Peyer's patch (tissue), 4 donors: ENCODE measurements at regions not wholly inside any gene's neighbourhood (a gene's known extent, or its start where the extent isn't known, plus 50 kb on each side); places are given as distances from the start of the nearest gene placed in this dataset.
A peak's percentile ranks its signal among the peaks of the same experiment; 100 is the strongest.

ENCODE experiments used
- DNase-seq, 3 donors: peaks; one replicate each; pipeline ENCODE4 v3.0.0-alpha.2; 2017 to 2019
- H3K27ac ChIP-seq, 4 donors: fragments of 200-600 bp; sonication (generic); one replicate each; pipeline ENCODE4 v1.5.1; 2016 to 2019
- H3K27me3 ChIP-seq, 2 donors: fragments of 200-600 bp; sonication (generic); one replicate each; pipeline ENCODE4 v1.5.1; 2019
- H3K36me3 ChIP-seq, 3 donors: fragments of 200-600 bp; sonication (generic); one replicate each; pipeline ENCODE4 v1.5.1; 2016 to 2019
- H3K4me1 ChIP-seq, 4 donors: fragments of 200-600 bp; sonication (generic); one replicate each; pipeline ENCODE4 v1.5.1; 2016 to 2019
- H3K4me3 ChIP-seq, 4 donors: fragments of 200-600 bp; sonication (generic); 1 replicate in 3 of 4; 2 replicates in 1 of 4; pipeline ENCODE4 v1.5.1; 2016 to 2019; ENCODE audit warnings: mild to moderate bottlenecking in 1 of 4
- H3K9me3 ChIP-seq, 4 donors: fragments of 200-600 bp; sonication (generic); one replicate each; pipeline ENCODE4 v1.5.1; 2016 to 2019; ENCODE audit warnings: mild to moderate bottlenecking in 1 of 4
- POLR2A ChIP-seq, 2 donors: fragments of 450-650 bp; IDR thresholded peaks; one replicate each; pipeline ENCODE4 v1.5.1; 2017; ENCODE audit warnings: antibody characterized with exemption in 2 of 2, mild to moderate bottlenecking in 2 of 2, moderate library complexity in 2 of 2
- TF ChIP-seq, protein P1 (sequence below), 6 experiments: fragments of 450-650 bp in 4 of 6; fragments of 200-600 bp in 2 of 6; sonication (generic) in 1 of 6; IDR thresholded peaks; one replicate each; pipeline ENCODE4 v1.5.1; 2017 to 2019; ENCODE audit warnings: antibody characterized with exemption in 6 of 6, mild to moderate bottlenecking in 3 of 6, moderate library complexity in 1 of 6

DNA sequence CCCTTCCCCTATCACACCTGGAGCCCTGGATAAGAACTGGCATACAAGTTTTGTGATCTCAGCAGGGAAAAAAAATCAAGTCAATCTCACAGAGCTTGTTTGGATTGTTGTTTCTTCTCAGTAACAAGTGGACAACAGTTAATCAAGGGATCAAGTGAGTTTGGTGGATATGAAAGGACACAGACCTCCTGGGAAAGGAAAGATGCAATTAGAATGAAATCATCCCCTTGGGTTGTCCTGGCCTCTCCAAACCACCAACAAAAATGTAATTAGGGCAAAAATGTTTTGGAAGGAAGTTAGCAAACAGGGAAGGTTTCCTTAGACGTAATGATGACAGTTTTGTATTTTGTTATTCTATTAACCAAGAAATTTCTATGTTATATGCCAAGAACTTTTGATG is 99.1 kb upstream of the PRDM1 start:
- H3K4me3 ChIP-seq, result no peak overlapping the region
- H3K4me1 ChIP-seq, result peaks cover 0 to 15% (median 3%) of the 10 kb centered on the region in 4 donors
- no peak for DNase-seq
- no peak overlapping the region for H3K27ac ChIP-seq
- H3K27me3 ChIP-seq, result no peaks in the 10 kb centered on the region
- no peaks in the 10 kb centered on the region for H3K36me3 ChIP-seq
- no peak for TF ChIP-seq POLR2A (IDR thresholded peaks at IDR 0.05)
- no peaks in the 10 kb centered on the region for H3K9me3 ChIP-seq

DNA sequence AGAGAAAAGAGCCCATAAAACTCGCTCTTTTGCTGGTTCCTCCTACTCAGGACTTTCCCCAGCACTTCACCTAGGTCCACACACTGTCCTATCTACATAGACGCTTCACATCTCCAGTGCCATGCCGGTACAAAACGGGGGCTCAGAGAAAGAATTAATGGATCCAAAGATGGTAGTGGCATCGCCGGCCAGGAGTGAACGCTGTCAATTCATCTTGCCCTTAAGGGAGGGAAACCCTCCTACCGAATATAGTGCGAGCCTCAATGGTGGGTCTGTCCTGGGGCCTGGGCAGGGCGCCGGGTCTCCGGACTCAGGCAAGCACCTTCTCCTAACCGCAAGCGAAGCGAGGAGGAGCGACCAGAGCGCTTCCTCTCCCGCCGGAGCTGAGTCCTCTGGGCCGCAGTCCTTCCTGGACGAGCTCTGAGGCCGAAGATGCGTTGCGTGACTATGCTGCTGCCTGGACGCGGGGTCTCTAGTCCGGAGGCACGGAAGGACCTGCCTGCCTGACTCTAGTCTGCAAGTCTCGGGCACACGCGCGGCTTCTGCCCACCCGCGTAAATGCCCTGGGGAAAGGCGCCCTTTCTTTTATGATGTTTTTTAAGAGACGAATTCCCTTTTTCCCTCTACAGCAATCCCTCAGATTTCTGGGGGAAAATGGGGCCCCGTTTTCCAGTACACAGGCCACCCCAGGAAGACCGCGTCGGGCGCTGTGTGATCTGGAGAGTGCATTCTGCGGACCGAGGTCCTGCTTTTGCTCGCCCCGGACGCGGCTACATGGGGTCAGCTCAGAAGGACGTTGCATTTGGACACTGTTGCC is 100.1 kb upstream of the PRDM1 start:
- no peak for DNase-seq
- TF ChIP-seq POLR2A (IDR thresholded peaks at IDR 0.05), result no peak
- TF ChIP-seq, protein P1, sequence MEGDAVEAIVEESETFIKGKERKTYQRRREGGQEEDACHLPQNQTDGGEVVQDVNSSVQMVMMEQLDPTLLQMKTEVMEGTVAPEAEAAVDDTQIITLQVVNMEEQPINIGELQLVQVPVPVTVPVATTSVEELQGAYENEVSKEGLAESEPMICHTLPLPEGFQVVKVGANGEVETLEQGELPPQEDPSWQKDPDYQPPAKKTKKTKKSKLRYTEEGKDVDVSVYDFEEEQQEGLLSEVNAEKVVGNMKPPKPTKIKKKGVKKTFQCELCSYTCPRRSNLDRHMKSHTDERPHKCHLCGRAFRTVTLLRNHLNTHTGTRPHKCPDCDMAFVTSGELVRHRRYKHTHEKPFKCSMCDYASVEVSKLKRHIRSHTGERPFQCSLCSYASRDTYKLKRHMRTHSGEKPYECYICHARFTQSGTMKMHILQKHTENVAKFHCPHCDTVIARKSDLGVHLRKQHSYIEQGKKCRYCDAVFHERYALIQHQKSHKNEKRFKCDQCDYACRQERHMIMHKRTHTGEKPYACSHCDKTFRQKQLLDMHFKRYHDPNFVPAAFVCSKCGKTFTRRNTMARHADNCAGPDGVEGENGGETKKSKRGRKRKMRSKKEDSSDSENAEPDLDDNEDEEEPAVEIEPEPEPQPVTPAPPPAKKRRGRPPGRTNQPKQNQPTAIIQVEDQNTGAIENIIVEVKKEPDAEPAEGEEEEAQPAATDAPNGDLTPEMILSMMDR (IDR thresholded peaks at IDR 0.05), result no peak
- Histone ChIP-seq H3K36me3 (no peaks in the 10 kb centered on the region), H3K27ac (no peak overlapping the region), H3K27me3 (no peaks in the 10 kb centered on the region), H3K4me3 (peak overlapping the region in 1 of 4 donors; percentile 9), H3K4me1 (peaks cover 0 to 13% (median 3%) of the 10 kb centered on the region in 4 donors), H3K9me3 (no peaks in the 10 kb centered on the region)

DNA sequence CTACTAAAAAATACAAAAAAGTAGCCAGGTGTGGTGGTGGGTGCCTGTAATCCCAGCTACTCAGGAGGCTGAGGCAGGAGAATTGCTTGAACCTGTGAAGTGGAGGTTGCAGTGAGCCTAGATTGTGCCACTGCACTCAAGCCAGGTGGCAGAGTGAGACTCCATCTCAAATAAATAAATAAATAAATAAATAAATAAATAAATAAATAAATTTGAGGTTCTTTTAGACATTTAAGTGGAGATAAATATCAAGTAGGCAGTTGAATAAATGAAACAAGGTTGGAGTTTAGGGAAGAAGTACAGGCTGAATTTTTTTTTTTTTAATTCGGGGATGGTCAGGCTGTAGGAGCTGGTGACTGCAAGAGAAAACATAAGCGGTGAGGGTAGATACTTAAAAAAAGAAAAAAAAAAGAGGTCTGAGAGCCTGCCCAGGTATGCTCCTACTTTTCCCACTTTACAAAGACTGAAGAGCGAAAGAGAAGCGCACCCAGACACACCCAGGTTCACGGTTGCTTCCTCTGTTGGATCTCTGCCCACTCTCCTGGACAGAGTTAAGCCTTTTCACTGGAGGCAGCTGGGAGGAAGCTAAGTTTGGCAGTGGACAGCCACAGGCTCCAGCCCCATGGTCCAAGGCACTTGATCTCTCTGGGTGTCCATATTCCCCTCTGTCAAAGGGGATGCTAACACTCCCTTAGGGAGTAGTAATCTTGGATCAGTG is 100.9 kb upstream of the PRDM1 start:
- H3K4me3 ChIP-seq, result no peak overlapping the region
- no peak overlapping the region for H3K27ac ChIP-seq
- no peaks in the 10 kb centered on the region for H3K9me3 ChIP-seq
- H3K36me3 ChIP-seq, result no peaks in the 10 kb centered on the region
- H3K4me1 ChIP-seq, result peaks cover 0 to 13% (median 3%) of the 10 kb centered on the region in 4 donors
- peak in 1 of 3 donors; percentile 67 for DNase-seq
- no peaks in the 10 kb centered on the region for H3K27me3 ChIP-seq
- TF ChIP-seq, protein P1 (IDR thresholded peaks at IDR 0.05), result no peak
- TF ChIP-seq POLR2A (IDR thresholded peaks at IDR 0.05), result no peak

DNA sequence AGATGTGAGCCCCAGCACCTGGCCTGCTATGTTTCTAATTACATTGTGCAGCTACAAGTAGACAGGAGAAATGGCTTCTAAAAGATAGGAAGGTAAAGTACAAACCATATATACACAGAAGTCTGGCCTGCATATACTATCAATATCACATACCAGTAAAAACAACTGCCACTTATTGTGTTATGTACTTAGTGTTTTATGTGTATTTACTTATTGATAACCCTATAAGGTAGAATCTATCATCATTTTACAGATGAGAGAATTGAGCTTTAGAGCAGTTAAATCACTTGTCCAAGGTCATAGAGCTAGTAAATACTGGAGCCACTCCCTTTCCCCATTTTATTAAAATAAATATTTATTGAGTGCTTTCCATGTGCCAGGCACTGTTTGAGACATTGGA is 102.4 kb upstream of the PRDM1 start:
- Histone ChIP-seq H3K9me3 (no peaks in the 10 kb centered on the region), H3K4me3 (no peak overlapping the region), H3K4me1 (peaks cover 0 to 13% (median 3%) of the 10 kb centered on the region in 4 donors), H3K27me3 (no peaks in the 10 kb centered on the region), H3K27ac (no peak overlapping the region), H3K36me3 (no peaks in the 10 kb centered on the region)
- no peak for DNase-seq
- no peak for TF ChIP-seq POLR2A (IDR thresholded peaks at IDR 0.05)
- TF ChIP-seq, protein P1 (IDR thresholded peaks at IDR 0.05), result no peak

DNA sequence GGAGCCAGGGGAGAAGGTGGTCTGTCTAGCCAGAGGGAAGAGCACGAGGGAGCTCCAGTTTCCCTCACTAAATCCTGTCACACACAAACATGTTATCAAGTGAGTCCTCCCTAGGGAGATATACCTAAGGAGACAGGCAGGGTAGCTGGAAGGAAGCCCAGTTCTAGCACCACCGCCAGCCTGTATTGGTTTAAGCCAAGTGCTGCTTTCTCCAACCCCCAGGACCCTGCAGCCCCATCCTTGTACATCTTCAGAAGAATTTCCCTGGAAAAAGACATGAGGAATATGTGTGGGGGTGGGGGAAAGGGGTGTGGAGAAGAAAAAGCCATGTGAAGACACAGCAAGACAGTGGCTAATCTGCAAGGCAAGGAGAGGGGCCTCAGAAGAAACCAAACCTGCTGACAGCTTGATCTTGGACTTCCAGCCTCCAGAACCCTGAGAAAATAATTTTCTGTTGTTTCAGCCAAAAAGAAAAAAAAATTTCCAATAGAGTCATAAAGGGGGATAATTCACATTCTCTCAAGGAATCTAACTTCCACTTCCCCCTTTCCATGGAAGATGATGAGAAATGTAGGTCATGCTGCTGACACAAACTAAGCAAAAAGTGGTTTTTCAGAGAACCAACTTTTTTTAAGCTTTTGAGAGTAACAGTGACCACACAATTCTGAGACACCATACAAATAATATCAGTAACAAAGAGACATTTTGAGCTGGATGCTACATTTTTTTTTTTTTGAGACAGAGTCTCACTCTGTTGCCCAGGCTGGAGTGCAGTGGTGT is 103.2 kb upstream of the PRDM1 start:
- no peaks in the 10 kb centered on the region for H3K9me3 ChIP-seq
- TF ChIP-seq POLR2A (IDR thresholded peaks at IDR 0.05), result no peak
- TF ChIP-seq, protein P1 (IDR thresholded peaks at IDR 0.05), result no peak
- H3K4me3 ChIP-seq, result no peak overlapping the region
- peaks cover 0 to 13% (median 3%) of the 10 kb centered on the region in 4 donors for H3K4me1 ChIP-seq
- no peak overlapping the region for H3K27ac ChIP-seq
- H3K27me3 ChIP-seq, result no peaks in the 10 kb centered on the region
- peak in 1 of 3 donors; percentile 29 for DNase-seq
- H3K36me3 ChIP-seq, result no peaks in the 10 kb centered on the region
